ENCODE measurements at regions not wholly inside any gene's neighbourhood (a gene's known extent, or its start where the extent isn't known, plus 50 kb on each side); places are given as distances from the start of the nearest gene placed in this dataset.

GRCh38 chr10:26944261-26944882 is 83.6 kb upstream of the ABI1 start:
- no TSS peak for BruUV-seq (replicated peaks)
- Histone ChIP-seq H3K4me1 (ENCODE audit: control insufficient read depth, insufficient read depth, low read length) (no peaks in the 10 kb centered on the region), H3K4me3 (ENCODE audit: low read depth in 2 of 2, low read length in 2 of 2) (no peak overlapping the region), H3K27ac (ENCODE audit: low read length) (no peak overlapping the region), H3K9me3 (ENCODE audit: control insufficient read depth, insufficient read depth, low read depth, low read length) (no peaks in the 10 kb centered on the region), H3K36me3 (ENCODE audit: control insufficient read depth, insufficient read depth, low read length) (no peaks in the 10 kb centered on the region), H3K27me3 (ENCODE audit: control insufficient read depth, insufficient read depth, low read length) (no peaks in the 10 kb centered on the region)
- ChIA-PET POLR2A (no interaction called here), CTCF (no interaction called here)
- no peak for TF ChIP-seq POLR2AphosphoS5 (IDR thresholded peaks at IDR 0.05; ENCODE audit: low read depth, low read length)
- no peak for TF ChIP-seq CTCF (IDR thresholded peaks at IDR 0.05)
- no peak for TF ChIP-seq TCF7L2 (IDR thresholded peaks at IDR 0.05; ENCODE audit: low read depth, low read length)
- TF ChIP-seq SIN3A (IDR thresholded peaks at IDR 0.05; ENCODE audit: borderline replicate concordance, insufficient read depth, low read depth, low read length), result no peak
- TF ChIP-seq REST (IDR thresholded peaks at IDR 0.05; ENCODE audit: insufficient read depth in 1 of 2, low read depth in 2 of 2, low read length in 1 of 2), result no peak
- DNase-seq (ENCODE audit: low read depth, low spot score), result no peak
- in situ Hi-C loops (cut with HindIII; ENCODE audit: low pct_unique_long_range_greater_than_20kb, low sequenced_read_pairs) (no loop called here), intact Hi-C loops (cut with micrococcal nuclease; ENCODE audit: unreplicated experiment) (no loop called here)
- no peak for ATAC-seq

- ChIA-PET CTCF (no interaction called here), POLR2A (no interaction called here)
- intact Hi-C loops (cut with micrococcal nuclease; ENCODE audit: unreplicated experiment) (no loop called here), in situ Hi-C loops (cut with HindIII; ENCODE audit: low pct_unique_long_range_greater_than_20kb, low sequenced_read_pairs) (no loop called here)
- no TSS peak for BruUV-seq (replicated peaks)
- TF ChIP-seq REST (IDR thresholded peaks at IDR 0.05; ENCODE audit: insufficient read depth in 1 of 2, low read depth in 2 of 2, low read length in 1 of 2) (no peak), POLR2AphosphoS5 (IDR thresholded peaks at IDR 0.05; ENCODE audit: low read depth, low read length) (no peak), SIN3A (IDR thresholded peaks at IDR 0.05; ENCODE audit: borderline replicate concordance, insufficient read depth, low read depth, low read length) (no peak), TCF7L2 (IDR thresholded peaks at IDR 0.05; ENCODE audit: low read depth, low read length) (no peak)
- H3K36me3 ChIP-seq (ENCODE audit: control insufficient read depth, insufficient read depth, low read length), result no peaks in the 10 kb centered on the region
- no peaks in the 10 kb centered on the region for H3K27me3 ChIP-seq (ENCODE audit: control insufficient read depth, insufficient read depth, low read length)
- H3K9me3 ChIP-seq (ENCODE audit: control insufficient read depth, insufficient read depth, low read depth, low read length), result no peaks in the 10 kb centered on the region
- DNase-seq (ENCODE audit: low read depth, low spot score) (no peak), ATAC-seq (no peak)
- H3K4me3 ChIP-seq (ENCODE audit: low read depth in 2 of 2, low read length in 2 of 2), result no peak overlapping the region
- H3K4me1 ChIP-seq (ENCODE audit: control insufficient read depth, insufficient read depth, low read length), result no peaks in the 10 kb centered on the region
- H3K27ac ChIP-seq (ENCODE audit: low read length), result no peak overlapping the region
These were observed 79.2 kb upstream of the ABI1 start for GRCh38 chr10:26939962-26940354.
